HEK293 (cell line): ENCODE measurements at regions not wholly inside any gene's neighbourhood (a gene's known extent, or its start where the extent isn't known, plus 50 kb on each side); places are given as distances from the start of the nearest gene placed in this dataset.

ENCODE experiments used
- CTCF ChIA-PET: fragments of 350-600 bp; formaldehyde crosslinking; extraction: SDS; loops from one replicate; lab custom pipeline; 2021; ENCODE audit warnings: antibody characterized with exemption; lab: Yijun Ruan, JAX
- POLR2A ChIA-PET: fragments of 300-600 bp; formaldehyde crosslinking; extraction: SDS; loops from one replicate; lab custom pipeline; 2020; ENCODE audit warnings: antibody characterized with exemption, inconsistent platforms; lab: Yijun Ruan, JAX
- H3K27ac ChIP-seq: fragments of 200-500 bp; sonication (Bioruptor generic); 2 replicates; pipeline ENCODE4 v1.5.1; 2014; ENCODE audit warnings: low read depth, low read length, control low read depth, inconsistent platforms; ENCODE audit errors: extremely low read depth
- H3K36me3 ChIP-seq, 2 experiments: fragments of 200-500 bp in 1 of 2; sonication (Bioruptor generic) in 1 of 2; 1 replicate in 1 of 2; 2 replicates in 1 of 2; pipeline ENCODE4 v1.5.1; 2014 to 2017; ENCODE audit warnings: inconsistent platforms in 2 of 2, low read length in 2 of 2; ENCODE audit not compliant: control insufficient read depth in 2 of 2, insufficient read depth in 1 of 2
- H3K4me1 ChIP-seq: fragments of 200-500 bp; sonication (Bioruptor generic); 2 replicates; pipeline ENCODE4 v1.5.1; 2014; ENCODE audit warnings: mild to moderate bottlenecking, low read length, inconsistent platforms; ENCODE audit not compliant: control insufficient read depth, insufficient read depth
- H3K4me3 ChIP-seq: 2 replicates; pipeline ENCODE4 v1.5.1; 2011; ENCODE audit warnings: low read depth, mild to moderate bottlenecking, control low read depth, low read length, moderate library complexity
- H3K9me3 ChIP-seq: fragments of 200-500 bp; sonication (Bioruptor generic); 2 replicates; pipeline ENCODE4 v1.5.1; 2014; ENCODE audit warnings: low read depth, low read length, inconsistent platforms; ENCODE audit not compliant: control insufficient read depth, insufficient read depth
- INSM2 ChIP-seq: fragments of 450-650 bp; formaldehyde crosslinking; IDR thresholded peaks from 2 replicates; pipeline ENCODE4 v1.5.1; 2016; ENCODE audit warnings: missing biosample characterization, missing genetic modification characterization
- OSR2 ChIP-seq: fragments of 450-650 bp; formaldehyde crosslinking; IDR thresholded peaks from 2 replicates; pipeline ENCODE4 v1.5.1; 2016; ENCODE audit warnings: missing biosample characterization, missing genetic modification characterization
- PRDM1 ChIP-seq: fragments of 450-650 bp; formaldehyde crosslinking; IDR thresholded peaks from 2 replicates; pipeline ENCODE4; 2016; ENCODE audit warnings: missing biosample characterization, missing genetic modification characterization
- PRDM2 ChIP-seq: fragments of 450-650 bp; formaldehyde crosslinking; IDR thresholded peaks from 2 replicates; pipeline ENCODE4 v1.5.1; 2016; ENCODE audit warnings: missing biosample characterization, missing genetic modification characterization, borderline replicate concordance
- RBAK ChIP-seq: fragments of 450-650 bp; formaldehyde crosslinking; IDR thresholded peaks from 2 replicates; pipeline ENCODE4 v1.5.1; 2016; ENCODE audit warnings: missing biosample characterization, missing genetic modification characterization
- TRIM28 ChIP-seq: IDR thresholded peaks from 2 replicates; pipeline ENCODE4 v1.6.1; 2011; ENCODE audit warnings: low read length, control low read depth, borderline replicate concordance
- ZBTB1 ChIP-seq: fragments of 450-650 bp; formaldehyde crosslinking; IDR thresholded peaks from 2 replicates; pipeline ENCODE4 v1.5.1; 2016; ENCODE audit warnings: missing biosample characterization, missing genetic modification characterization
- ZNF132 ChIP-seq: fragments of 450-650 bp; formaldehyde crosslinking; IDR thresholded peaks from 2 replicates; pipeline ENCODE4 v1.5.1; 2017; ENCODE audit warnings: missing biosample characterization, missing genetic modification characterization, borderline replicate concordance
- ZNF157 ChIP-seq: fragments of 450-650 bp; formaldehyde crosslinking; IDR thresholded peaks from 2 replicates; pipeline ENCODE4 v1.5.1; 2016; ENCODE audit warnings: missing biosample characterization, missing genetic modification characterization
- ZNF169 ChIP-seq: fragments of 450-650 bp; formaldehyde crosslinking; IDR thresholded peaks from 2 replicates; pipeline ENCODE4 v1.5.1; 2016; ENCODE audit warnings: missing biosample characterization, missing genetic modification characterization
- ZNF214 ChIP-seq: fragments of 450-650 bp; formaldehyde crosslinking; IDR thresholded peaks from 2 replicates; pipeline ENCODE4 v1.5.1; 2017; ENCODE audit warnings: missing biosample characterization, mild to moderate bottlenecking, missing genetic modification characterization, borderline replicate concordance
- ZNF223 ChIP-seq: fragments of 450-650 bp; formaldehyde crosslinking; IDR thresholded peaks from 2 replicates; pipeline ENCODE4 v1.5.1; 2016; ENCODE audit warnings: missing biosample characterization, missing genetic modification characterization
- ZNF335 ChIP-seq: fragments of 450-650 bp; formaldehyde crosslinking; conservative IDR thresholded peaks from 2 replicates; pipeline ENCODE4 v1.5.1; 2016; ENCODE audit warnings: missing biosample characterization, missing genetic modification characterization
- ZNF341 ChIP-seq: fragments of 450-650 bp; formaldehyde crosslinking; IDR thresholded peaks from 2 replicates; pipeline ENCODE4; 2016; ENCODE audit warnings: low read depth, missing biosample characterization, missing genetic modification characterization
- ZNF391 ChIP-seq: fragments of 450-650 bp; formaldehyde crosslinking; IDR thresholded peaks from 2 replicates; pipeline ENCODE4 v1.5.1; 2016; ENCODE audit warnings: low read depth, missing biosample characterization, missing genetic modification characterization, borderline replicate concordance
- ZNF398 ChIP-seq: fragments of 450-650 bp; formaldehyde crosslinking; IDR thresholded peaks from 2 replicates; pipeline ENCODE4 v1.5.1; 2017; ENCODE audit warnings: missing biosample characterization, missing genetic modification characterization
- ZNF473 ChIP-seq: fragments of 450-650 bp; formaldehyde crosslinking; IDR thresholded peaks from 2 replicates; pipeline ENCODE4 v1.5.1; 2017; ENCODE audit warnings: missing biosample characterization, missing genetic modification characterization
- ZNF501 ChIP-seq: fragments of 450-650 bp; formaldehyde crosslinking; IDR thresholded peaks from 2 replicates; pipeline ENCODE4 v1.5.1; 2016; ENCODE audit warnings: missing biosample characterization, missing genetic modification characterization
- ZNF561 ChIP-seq: fragments of 450-650 bp; IDR thresholded peaks from 2 replicates; pipeline ENCODE4 v1.5.1; 2018; ENCODE audit warnings: missing biosample characterization, missing genetic modification characterization, borderline replicate concordance
- ZNF654 ChIP-seq: fragments of 450-650 bp; formaldehyde crosslinking; IDR thresholded peaks from 2 replicates; pipeline ENCODE4 v1.5.1; 2016; ENCODE audit warnings: low read depth, missing biosample characterization, missing genetic modification characterization
- ZNF658 ChIP-seq: fragments of 450-650 bp; formaldehyde crosslinking; IDR thresholded peaks from 2 replicates; pipeline ENCODE4; 2016; ENCODE audit warnings: missing biosample characterization, missing genetic modification characterization
- ZNF677 ChIP-seq: fragments of 450-650 bp; IDR thresholded peaks from 2 replicates; pipeline ENCODE4 v1.5.0; 2018; ENCODE audit warnings: missing biosample characterization, mild to moderate bottlenecking, missing genetic modification characterization, moderate library complexity
- ZNF785 ChIP-seq: fragments of 450-650 bp; formaldehyde crosslinking; IDR thresholded peaks from 2 replicates; pipeline ENCODE4 v1.5.1; 2016; ENCODE audit warnings: missing biosample characterization, missing genetic modification characterization
- ZNF792 ChIP-seq: fragments of 450-650 bp; formaldehyde crosslinking; IDR thresholded peaks from 2 replicates; pipeline ENCODE4 v1.5.1; 2016; ENCODE audit warnings: missing biosample characterization, missing genetic modification characterization
- ZSCAN4 ChIP-seq: fragments of 450-650 bp; formaldehyde crosslinking; IDR thresholded peaks from 2 replicates; pipeline ENCODE4 v1.5.1; 2017; ENCODE audit warnings: missing biosample characterization, missing genetic modification characterization

GRCh38 chr17:63344383-63344782 lies 101.7 kb downstream of the CYB561 start:
- Histone ChIP-seq H3K4me3 (no peak overlapping the region), H3K27ac (no peak overlapping the region), H3K36me3 (peaks cover 0 to 8% of the 10 kb centered on the region in 2 experiments; a peak in 1 of 3 replicates), H3K9me3 (no peaks in the 10 kb centered on the region)
- POLR2A ChIA-PET = no interaction called here
- TF ChIP-seq ZNF132 (tag by site-specific recombination) (no peak), ZNF658 (tag by site-specific recombination) (no peak), ZNF335 (tag by site-specific recombination) (no peak), OSR2 (tag by site-specific recombination) (no peak), ZNF561 (no peak), RBAK (tag by site-specific recombination) (no peak), INSM2 (no peak), ZNF398 (tag by site-specific recombination) (no peak), ZNF341 (tag by site-specific recombination) (no peak), ZNF654 (tag by site-specific recombination) (no peak), ZNF785 (tag by site-specific recombination) (no peak), ZNF792 (tag by site-specific recombination) (no peak), ZNF157 (tag by site-specific recombination) (no peak), ZNF223 (tag by site-specific recombination) (no peak), ZNF501 (no peak), ZBTB1 (tag by site-specific recombination) (no peak), ZNF677 (tag by site-specific recombination) (no peak), ZNF391 (no peak)
- TF ChIP-seq, all 188 proteins: peak for 0
- CTCF ChIA-PET = interaction anchor here (1.2 kb wide), 1 partner anchor 11 kb away, joined by 4 read pairs; no protein-coding TSS in a partner anchor
- no peaks in the 10 kb centered on the region for H3K4me1 ChIP-seq

GRCh38 chr17:63345611-63346010 lies 100.5 kb downstream of the CYB561 start:
- ChIA-PET CTCF (interaction anchor here (0.7 kb wide), 1 partner anchor 60 kb away, joined by 3 read pairs; no protein-coding TSS in a partner anchor), POLR2A (no interaction called here)
- Histone ChIP-seq H3K9me3 (no peaks in the 10 kb centered on the region), H3K4me1 (no peaks in the 10 kb centered on the region), H3K36me3 (peaks cover 0 to 6% of the 10 kb centered on the region in 2 experiments; a peak in 1 of 3 replicates), H3K27ac (no peak overlapping the region), H3K4me3 (no peak overlapping the region)
- TF ChIP-seq PRDM2 (tag by site-specific recombination) (no peak), ZNF214 (no peak), TRIM28 (no peak), ZSCAN4 (tag by site-specific recombination) (no peak), ZNF561 (no peak), ZNF473 (tag by site-specific recombination) (no peak), ZNF169 (tag by site-specific recombination) (no peak), PRDM1 (tag by site-specific recombination) (no peak)
